H1 (cell line): ENCODE measurements at regions not wholly inside any gene's neighbourhood (a gene's known extent, or its start where the extent isn't known, plus 50 kb on each side); places are given as distances from the start of the nearest gene placed in this dataset.

Experiments
- CTCF ChIA-PET: fragments of 300-600 bp; sonication (Branson Sonifier 250); formaldehyde crosslinking; loops from one replicate; lab custom pipeline; 2021; ENCODE audit not compliant: partially characterized antibody; lab: Charles Lee
- POLR2A ChIA-PET: fragments of 300-600 bp; sonication (Branson Sonifier 250); formaldehyde crosslinking; loops from one replicate; lab custom pipeline; 2021; ENCODE audit warnings: inconsistent platforms; ENCODE audit not compliant: partially characterized antibody; lab: Charles Lee
- DNase-seq, 2 experiments: peaks; one replicate each; pipeline versions ENCODE4 v3.0.0 to v3.0.0-alpha.2; 2010 to 2022; ENCODE audit warnings: low spot score in 2 of 2, low read depth in 1 of 2, mixed read lengths in 1 of 2
- FAIRE-seq: peaks from 2 replicates; lab custom pipeline; 2011; peaks lifted over from hg19 to GRCh38; lab: Jason Lieb, UNC
- H2AFZ ChIP-seq: 2 replicates; pipeline ENCODE4 v1.8.1; 2012; ENCODE audit warnings: low read length, inconsistent platforms
- H2AK5ac ChIP-seq: 2 replicates; pipeline ENCODE4 v1.6.1; 2013; ENCODE audit warnings: low read depth, low read length
- H2BK120ac ChIP-seq: replicated peaks from 2 replicates; pipeline ENCODE3; 2013; ENCODE audit warnings: low read depth, low read length, inconsistent platforms
- H2BK12ac ChIP-seq: 2 replicates; pipeline ENCODE4 v1.6.1; 2013; ENCODE audit warnings: low read depth, low read length
- H2BK15ac ChIP-seq: 2 replicates; pipeline ENCODE4 v1.6.1; 2013; ENCODE audit warnings: low read length
- H2BK20ac ChIP-seq: 2 replicates; pipeline ENCODE4 v1.6.1; 2013; ENCODE audit warnings: low read length
- H2BK5ac ChIP-seq: 2 replicates; pipeline ENCODE4 v1.6.1; 2013; ENCODE audit warnings: low read depth, low read length
- H3K14ac ChIP-seq: 2 replicates; pipeline ENCODE4 v1.6.1; 2013; ENCODE audit warnings: inconsistent platforms; ENCODE audit not compliant: insufficient read length
- H3K18ac ChIP-seq: 2 replicates; pipeline ENCODE4 v1.6.1; 2013; ENCODE audit warnings: low read length; ENCODE audit errors: extremely low read depth
- H3K23ac ChIP-seq: 2 replicates; pipeline ENCODE4 v1.6.1; 2013; ENCODE audit warnings: inconsistent platforms; ENCODE audit not compliant: insufficient read length
- H3K23me2 ChIP-seq: 2 replicates; pipeline ENCODE4 v1.6.1; 2013; ENCODE audit warnings: low read depth, low read length
- H3K27ac ChIP-seq: 2 replicates; pipeline ENCODE4 v1.6.1; 2011; ENCODE audit warnings: low read depth, low read length, inconsistent platforms
- H3K27me3 ChIP-seq, 4 experiments: replicated peaks in 1 of 4; 1 replicate in 1 of 4; 2 replicates in 3 of 4; pipeline versions ENCODE4 v1.6.1 to v1.8.1; 2011 to 2013; ENCODE audit warnings: low read length in 3 of 4, mild to moderate bottlenecking in 3 of 4, inconsistent platforms in 2 of 4, mixed read lengths in 2 of 4, moderate library complexity in 1 of 4; ENCODE audit not compliant: control insufficient read depth in 3 of 4, insufficient read depth in 3 of 4; ENCODE audit errors: extremely low read depth in 1 of 4
- H3K36me3 ChIP-seq, 4 experiments: 2 replicates each; pipeline versions ENCODE4 v1.6.1 to v1.8.1; 2011 to 2013; ENCODE audit warnings: mild to moderate bottlenecking in 4 of 4, low read length in 3 of 4, moderate library complexity in 2 of 4, control low read depth in 1 of 4, inconsistent platforms in 1 of 4; ENCODE audit not compliant: insufficient read depth in 4 of 4, control insufficient read depth in 2 of 4
- H3K4ac ChIP-seq: replicated peaks from 2 replicates; pipeline ENCODE3; 2013; ENCODE audit warnings: low read length, low read depth, mixed read lengths, inconsistent platforms; ENCODE audit not compliant: insufficient read length
- H3K4me1 ChIP-seq, 4 experiments: replicated peaks in 1 of 4; 1 replicate in 1 of 4; 2 replicates in 3 of 4; pipeline versions ENCODE4 v1.6.1 to v1.8.1; 2011 to 2013; ENCODE audit warnings: low read length in 3 of 4, inconsistent platforms in 2 of 4, mixed read lengths in 1 of 4; ENCODE audit not compliant: insufficient read depth in 4 of 4, control insufficient read depth in 3 of 4
- H3K4me2 ChIP-seq, 2 experiments: 2 replicates each; pipeline versions ENCODE4 v1.6.1 to v1.8.1; 2011 to 2013; ENCODE audit warnings: low read depth in 2 of 2, low read length in 2 of 2, control low read depth in 1 of 2, inconsistent platforms in 1 of 2, mild to moderate bottlenecking in 1 of 2; ENCODE audit not compliant: insufficient read depth in 1 of 2
- H3K4me3 ChIP-seq, 4 experiments: fragments of 200-600, 300-600 bp in 1 of 4; sonication (generic), shearing (Covaris generic), sonication (Bioruptor Twin) in 1 of 4; 2 replicates each; pipeline versions ENCODE4 v1.5.1 to v1.8.1; 2011 to 2016; ENCODE audit warnings: low read length in 4 of 4, low read depth in 3 of 4, control low read depth in 2 of 4, inconsistent platforms in 2 of 4, mild to moderate bottlenecking in 2 of 4, mixed read lengths in 1 of 4, moderate library complexity in 1 of 4; ENCODE audit not compliant: insufficient read depth in 2 of 4; ENCODE audit errors: extremely low read depth in 1 of 4
- H3K56ac ChIP-seq: replicated peaks from 2 replicates; pipeline ENCODE3; 2013; ENCODE audit warnings: low read depth, mild to moderate bottlenecking, mixed read lengths, low read length, inconsistent platforms; ENCODE audit not compliant: insufficient read length
- H3K79me1 ChIP-seq: 2 replicates; pipeline ENCODE4 v1.6.1; 2013; ENCODE audit warnings: low read depth, low read length, control low read depth
- H3K79me2 ChIP-seq, 2 experiments: 2 replicates each; pipeline versions ENCODE4 v1.6.1 to v1.8.1; 2012 to 2013; ENCODE audit warnings: low read length in 2 of 2, mild to moderate bottlenecking in 2 of 2, inconsistent platforms in 1 of 2; ENCODE audit not compliant: insufficient read depth in 2 of 2, control insufficient read depth in 1 of 2
- H3K9ac ChIP-seq, 4 experiments: replicated peaks in 1 of 4; 1 replicate in 1 of 4; 2 replicates in 3 of 4; pipeline versions ENCODE4 v1.6.1 to v1.8.1; 2011 to 2013; ENCODE audit warnings: low read depth in 3 of 4, low read length in 3 of 4, control low read depth in 2 of 4, mild to moderate bottlenecking in 2 of 4, moderate library complexity in 2 of 4, inconsistent platforms in 1 of 4; ENCODE audit errors: extremely low read depth in 1 of 4
- H3K9me3 ChIP-seq, 2 experiments: 2 replicates each; pipeline versions ENCODE4 v1.6.1 to v1.8.1; 2012 to 2013; ENCODE audit warnings: mild to moderate bottlenecking in 2 of 2, moderate library complexity in 2 of 2, control low read depth in 1 of 2, inconsistent platforms in 1 of 2, low read depth in 1 of 2, low read length in 1 of 2, mixed read lengths in 1 of 2; ENCODE audit not compliant: insufficient read depth in 2 of 2
- H4K20me1 ChIP-seq, 2 experiments: replicated peaks in 1 of 2; 2 replicates each; pipeline versions ENCODE3 to v1.8.1; 2011 to 2013; ENCODE audit warnings: inconsistent platforms in 2 of 2, low read length in 2 of 2, mild to moderate bottlenecking in 1 of 2; ENCODE audit not compliant: insufficient read depth in 2 of 2, control insufficient read depth in 1 of 2
- H4K5ac ChIP-seq: 2 replicates; pipeline ENCODE4 v1.6.1; 2013; ENCODE audit warnings: low read length, low read depth, mixed read lengths, inconsistent platforms; ENCODE audit not compliant: insufficient read length
- H4K8ac ChIP-seq: 2 replicates; pipeline ENCODE4 v1.8.0; 2013; ENCODE audit warnings: mild to moderate bottlenecking, moderate library complexity, low read length, inconsistent platforms; ENCODE audit not compliant: insufficient read depth; ENCODE audit errors: extremely low read depth
- H4K91ac ChIP-seq: replicated peaks from 2 replicates; pipeline ENCODE3; 2013; ENCODE audit warnings: low read length, mixed read lengths, inconsistent platforms; ENCODE audit not compliant: insufficient read length
- ATF3 ChIP-seq: IDR thresholded peaks from 2 replicates; pipeline ENCODE4 v1.6.1; 2011; ENCODE audit warnings: low read depth, mild to moderate bottlenecking, low read length; ENCODE audit not compliant: insufficient read depth
- CBX8 ChIP-seq: fragments of 300-800, 300-1000 bp; sonication (generic); IDR thresholded peaks from 2 replicates; pipeline ENCODE4 v1.7.1; 2016; ENCODE audit warnings: low read depth, low read length, borderline replicate concordance
- CREB1 ChIP-seq: IDR thresholded peaks from 2 replicates; pipeline ENCODE4 v1.6.1; 2012; ENCODE audit warnings: inconsistent platforms
- CTCF ChIP-seq, 3 experiments: IDR thresholded peaks; 1 replicate in 2 of 3; 2 replicates in 1 of 3; pipeline versions ENCODE4 v1.5.1 to v1.6.1; 2011; ENCODE audit warnings: low read length in 3 of 3, mild to moderate bottlenecking in 3 of 3, inconsistent platforms in 2 of 3, low read depth in 1 of 3, moderate library complexity in 1 of 3; ENCODE audit not compliant: insufficient read depth in 1 of 3; ENCODE audit errors: control extremely low read depth in 1 of 3
- EP300 ChIP-seq, 2 experiments: IDR thresholded peaks; 1 replicate in 1 of 2; 2 replicates in 1 of 2; pipeline ENCODE4 v1.6.1; 2011 to 2012; ENCODE audit warnings: low read depth in 2 of 2, low read length in 2 of 2, mild to moderate bottlenecking in 2 of 2, borderline replicate concordance in 1 of 2, inconsistent platforms in 1 of 2, moderate library complexity in 1 of 2
- HDAC6 ChIP-seq: IDR thresholded peaks from one replicate; pipeline ENCODE4 v1.7.1; 2012; ENCODE audit warnings: low read depth, mild to moderate bottlenecking, inconsistent platforms, low read length, moderate library complexity
- RNF2 ChIP-seq: fragments of 200-900, 300-1000 bp; sonication (generic); IDR thresholded peaks from 2 replicates; pipeline ENCODE4 v1.7.1; 2016; ENCODE audit warnings: borderline replicate concordance, low read depth, mild to moderate bottlenecking, antibody characterized with exemption, low read length; ENCODE audit not compliant: poor library complexity, severe bottlenecking; ENCODE audit errors: missing control alignments
- SIN3A ChIP-seq, 2 experiments: IDR thresholded peaks in 1 of 2; conservative IDR thresholded peaks in 1 of 2; 2 replicates each; pipeline ENCODE4 v1.6.1; 2011 to 2012; ENCODE audit warnings: low read length in 2 of 2, improper control_type of control experiment in 1 of 2, low read depth in 1 of 2, mild to moderate bottlenecking in 1 of 2
- SP2 ChIP-seq: IDR thresholded peaks from 2 replicates; pipeline ENCODE4 v1.6.1; 2012; ENCODE audit warnings: mild to moderate bottlenecking, low read length, inconsistent platforms
- TAF1 ChIP-seq: IDR thresholded peaks from 2 replicates; pipeline ENCODE4 v1.6.1; 2011; ENCODE audit warnings: mild to moderate bottlenecking, low read depth, low read length
- WGBS, 2 experiments: shearing (Covaris generic) in 1 of 2; methylation state at CpG; one replicate each; pipeline versions ENCODE4 v1.1.6 to v1.1.7; 2013 to 2015; ENCODE audit warnings: low lambda C conversion rate in 2 of 2, mixed read lengths in 2 of 2, inconsistent platforms in 1 of 2, low coverage in 1 of 2, missing lambda C conversion rate in 1 of 2; ENCODE audit not compliant: insufficient replicate concordance in 2 of 2, insufficient coverage in 1 of 2, insufficient read length in 1 of 2; ENCODE audit errors: extremely low coverage in 1 of 2, missing lambda C conversion rate in 1 of 2; 5-methylcytosine and 5-hydroxymethylcytosine counted together

GRCh38 chr4:155032521-155033229 is 175.8 kb upstream of the NPY2R start:
- H3K36me3 ChIP-seq, result no peaks in the 10 kb centered on the region
- H3K23ac ChIP-seq, result no peak overlapping the region
- H3K9me3 ChIP-seq, result no peaks in the 10 kb centered on the region
- H3K27ac ChIP-seq, result no peak overlapping the region
- no peaks in the 10 kb centered on the region for H3K79me2 ChIP-seq
- no peak for FAIRE-seq
- H3K18ac ChIP-seq, result no peak overlapping the region
- H2BK20ac ChIP-seq, result no peak overlapping the region
- H3K4me1 ChIP-seq, result no peaks in the 10 kb centered on the region
- H3K23me2 ChIP-seq, result no peaks in the 10 kb centered on the region
- no peak overlapping the region for H4K5ac ChIP-seq
- no peak overlapping the region for H4K8ac ChIP-seq
- H3K4me2 ChIP-seq, result no peak overlapping the region
- no peaks in the 10 kb centered on the region for H3K27me3 ChIP-seq
- no peak overlapping the region for H3K4ac ChIP-seq
- no peak overlapping the region for H2AK5ac ChIP-seq
- no peak overlapping the region for H4K91ac ChIP-seq
- CTCF ChIA-PET, result no interaction called here
- no peak overlapping the region for H3K56ac ChIP-seq
- POLR2A ChIA-PET, result no interaction called here
- H2BK5ac ChIP-seq, result no peak overlapping the region
- H2BK12ac ChIP-seq, result no peak overlapping the region
- 94% methylated on average over 5 of the region's 5 CpGs; no CpG with 5 or more reads in 1 of the 2 experiments for WGBS, 2 experiments
- no peak overlapping the region for H2AFZ ChIP-seq
- no peak overlapping the region for H2BK15ac ChIP-seq
- no peak for DNase-seq
- no peak overlapping the region for H2BK120ac ChIP-seq
- H3K9ac ChIP-seq, result no peak overlapping the region
- no peaks in the 10 kb centered on the region for H4K20me1 ChIP-seq
- no peak overlapping the region for H3K4me3 ChIP-seq
- H3K79me1 ChIP-seq, result no peaks in the 10 kb centered on the region
- no peak overlapping the region for H3K14ac ChIP-seq
- TF ChIP-seq CREB1 (no peak), CBX8 (no peak), SIN3A (conservative IDR thresholded peaks at IDR 0.05 in 1 of 2, IDR thresholded peaks at IDR 0.05 in 1 of 2; ENCODE audit: low read depth in 1 of 2, low read length in 2 of 2) (no peak), EP300 (IDR thresholded peaks at IDR 0.05; ENCODE audit: borderline replicate concordance in 1 of 2, low read depth in 2 of 2, low read length in 2 of 2) (no peak), HDAC6 (no peak), CTCF (IDR thresholded peaks at IDR 0.05; ENCODE audit: control extremely low read depth in 1 of 3, insufficient read depth in 1 of 3, low read depth in 1 of 3, low read length in 3 of 3) (no peak), SP2 (no peak), RNF2 (no peak), ATF3 (no peak), TAF1 (no peak)
